DND-41 (cell line): ENCODE measurements at regions not wholly inside any gene's neighbourhood (a gene's known extent, or its start where the extent isn't known, plus 50 kb on each side); places are given as distances from the start of the nearest gene placed in this dataset.

Experiments
- EZH2 ChIP-seq: IDR thresholded peaks from 3 replicates; pipeline ENCODE4 v1.6.1; 2012; ENCODE audit warnings: borderline replicate concordance, low read depth, mild to moderate bottlenecking, moderate library complexity, low read length, inconsistent platforms; ENCODE audit not compliant: severe bottlenecking
- TF ChIP-seq, protein P1 (sequence below): IDR thresholded peaks from 2 replicates; pipeline ENCODE4 v1.5.1; 2012; ENCODE audit warnings: borderline replicate concordance, low read length, moderate library complexity, mild to moderate bottlenecking; ENCODE audit not compliant: poor library complexity, severe bottlenecking; ENCODE audit errors: extremely low read depth

DNA sequence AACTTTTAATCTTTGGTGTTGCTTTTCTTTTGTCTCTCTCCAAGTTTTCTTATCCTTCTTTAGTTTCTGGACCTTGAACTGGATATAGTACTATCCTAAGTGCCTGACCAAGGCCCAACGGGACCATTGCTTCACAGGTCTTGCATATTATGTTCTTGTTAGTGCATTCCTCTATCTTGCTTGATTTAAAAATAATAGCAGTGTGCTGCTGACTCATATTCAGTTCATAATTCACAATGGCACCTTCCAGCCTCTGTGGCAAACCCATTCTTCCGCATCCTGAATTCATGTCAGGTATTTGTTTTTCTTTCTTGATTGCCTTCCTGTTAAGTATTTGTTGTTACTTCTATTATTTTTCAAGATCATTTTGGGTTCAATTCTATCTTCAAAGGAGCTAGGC lies 197.1 kb upstream of the GIMD1 start:
- TF ChIP-seq, protein P1, sequence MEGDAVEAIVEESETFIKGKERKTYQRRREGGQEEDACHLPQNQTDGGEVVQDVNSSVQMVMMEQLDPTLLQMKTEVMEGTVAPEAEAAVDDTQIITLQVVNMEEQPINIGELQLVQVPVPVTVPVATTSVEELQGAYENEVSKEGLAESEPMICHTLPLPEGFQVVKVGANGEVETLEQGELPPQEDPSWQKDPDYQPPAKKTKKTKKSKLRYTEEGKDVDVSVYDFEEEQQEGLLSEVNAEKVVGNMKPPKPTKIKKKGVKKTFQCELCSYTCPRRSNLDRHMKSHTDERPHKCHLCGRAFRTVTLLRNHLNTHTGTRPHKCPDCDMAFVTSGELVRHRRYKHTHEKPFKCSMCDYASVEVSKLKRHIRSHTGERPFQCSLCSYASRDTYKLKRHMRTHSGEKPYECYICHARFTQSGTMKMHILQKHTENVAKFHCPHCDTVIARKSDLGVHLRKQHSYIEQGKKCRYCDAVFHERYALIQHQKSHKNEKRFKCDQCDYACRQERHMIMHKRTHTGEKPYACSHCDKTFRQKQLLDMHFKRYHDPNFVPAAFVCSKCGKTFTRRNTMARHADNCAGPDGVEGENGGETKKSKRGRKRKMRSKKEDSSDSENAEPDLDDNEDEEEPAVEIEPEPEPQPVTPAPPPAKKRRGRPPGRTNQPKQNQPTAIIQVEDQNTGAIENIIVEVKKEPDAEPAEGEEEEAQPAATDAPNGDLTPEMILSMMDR, result no peak
- TF ChIP-seq EZH2, result no peak
